SK-N-SH (cell line): ENCODE measurements at regions not wholly inside any gene's neighbourhood (a gene's known extent, or its start where the extent isn't known, plus 50 kb on each side); places are given as distances from the start of the nearest gene placed in this dataset.

ENCODE experiments used
- FOSL2 ChIP-seq: IDR thresholded peaks from 2 replicates; pipeline ENCODE4 v1.4.0; 2012; ENCODE audit warnings: low read depth, mild to moderate bottlenecking, moderate library complexity, borderline replicate concordance
- MXI1 ChIP-seq: IDR thresholded peaks from 2 replicates; pipeline ENCODE4 v1.6.1; 2012; ENCODE audit warnings: mild to moderate bottlenecking, low read depth, low read length, improper control_type of control experiment
- POLR2AphosphoS5 ChIP-seq: IDR thresholded peaks from 2 replicates; pipeline ENCODE4 v1.6.1; 2012; ENCODE audit warnings: low read depth, low read length
- RAD21 ChIP-seq: IDR thresholded peaks from 2 replicates; pipeline ENCODE4 v1.6.1; 2012; ENCODE audit warnings: mild to moderate bottlenecking, low read length
- RFX5 ChIP-seq: IDR thresholded peaks from 2 replicates; pipeline ENCODE4 v1.6.1; 2012; ENCODE audit warnings: mild to moderate bottlenecking, improper control_type of control experiment, low read length
- TCF12 ChIP-seq: IDR thresholded peaks from 2 replicates; pipeline ENCODE4 v1.4.0; 2012
- TF ChIP-seq, protein P1 (sequence below): fragments of 200-600 bp; sonication (generic); IDR thresholded peaks from 2 replicates; pipeline ENCODE4 v1.6.1; 2017; ENCODE audit warnings: antibody characterized with exemption, mild to moderate bottlenecking, moderate library complexity

DNA sequence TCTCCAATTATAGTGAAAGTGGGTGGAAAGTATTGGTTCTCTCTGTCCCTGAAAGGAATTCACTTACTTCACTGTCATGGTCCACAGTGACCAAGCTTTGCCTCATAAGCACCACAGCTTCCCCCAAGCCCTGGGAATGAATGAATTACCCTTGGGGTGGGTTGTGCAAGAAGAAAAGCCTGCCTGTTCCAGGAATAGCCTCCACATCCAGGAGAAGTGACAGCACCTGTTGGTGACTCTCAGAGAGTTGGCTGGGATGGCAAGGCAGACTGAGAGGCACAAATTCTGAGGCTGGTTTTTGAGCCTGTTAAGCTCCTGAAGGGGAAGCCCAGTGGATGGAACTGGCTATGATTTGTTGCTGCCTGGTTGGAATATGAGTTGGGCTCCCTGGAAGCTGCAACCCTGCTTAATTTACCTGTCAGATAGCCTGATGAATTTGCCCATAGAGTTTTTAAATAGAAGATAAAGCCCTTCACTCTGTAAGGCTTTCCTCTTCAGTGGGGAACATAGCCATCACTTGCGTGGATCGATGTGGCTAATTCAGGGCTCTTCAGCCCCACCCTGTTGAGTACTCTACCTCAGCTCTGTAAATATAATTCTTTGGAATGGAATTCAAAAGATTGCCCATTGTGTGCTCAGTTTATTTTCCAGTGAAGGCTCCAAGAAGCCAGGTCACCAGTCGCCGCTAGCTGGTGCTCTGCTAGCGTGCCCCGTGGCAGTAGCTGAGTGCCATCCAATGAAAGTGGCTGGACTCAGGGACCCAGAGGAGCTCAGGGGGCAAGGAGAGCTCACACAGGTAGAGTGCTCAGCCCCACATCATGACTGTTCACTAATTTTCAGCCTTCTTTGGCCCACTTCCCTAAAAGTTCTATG lies 479.3 kb downstream of the IRS1 start:
- TF ChIP-seq, protein P1, sequence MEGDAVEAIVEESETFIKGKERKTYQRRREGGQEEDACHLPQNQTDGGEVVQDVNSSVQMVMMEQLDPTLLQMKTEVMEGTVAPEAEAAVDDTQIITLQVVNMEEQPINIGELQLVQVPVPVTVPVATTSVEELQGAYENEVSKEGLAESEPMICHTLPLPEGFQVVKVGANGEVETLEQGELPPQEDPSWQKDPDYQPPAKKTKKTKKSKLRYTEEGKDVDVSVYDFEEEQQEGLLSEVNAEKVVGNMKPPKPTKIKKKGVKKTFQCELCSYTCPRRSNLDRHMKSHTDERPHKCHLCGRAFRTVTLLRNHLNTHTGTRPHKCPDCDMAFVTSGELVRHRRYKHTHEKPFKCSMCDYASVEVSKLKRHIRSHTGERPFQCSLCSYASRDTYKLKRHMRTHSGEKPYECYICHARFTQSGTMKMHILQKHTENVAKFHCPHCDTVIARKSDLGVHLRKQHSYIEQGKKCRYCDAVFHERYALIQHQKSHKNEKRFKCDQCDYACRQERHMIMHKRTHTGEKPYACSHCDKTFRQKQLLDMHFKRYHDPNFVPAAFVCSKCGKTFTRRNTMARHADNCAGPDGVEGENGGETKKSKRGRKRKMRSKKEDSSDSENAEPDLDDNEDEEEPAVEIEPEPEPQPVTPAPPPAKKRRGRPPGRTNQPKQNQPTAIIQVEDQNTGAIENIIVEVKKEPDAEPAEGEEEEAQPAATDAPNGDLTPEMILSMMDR: no peak; the same call in 1 of the 2 replicates
- TF ChIP-seq FOSL2 (no peak), RFX5 (no peak), MXI1 (no peak), POLR2AphosphoS5 (no peak), RAD21 (no peak), TCF12 (no peak)
